Psoas muscle (tissue), 7 donors: ENCODE measurements at regions not wholly inside any gene's neighbourhood (a gene's known extent, or its start where the extent isn't known, plus 50 kb on each side); places are given as distances from the start of the nearest gene placed in this dataset.

Source experiments
- ATAC-seq, 4 donors: fragments of 200-7000 bp; cut with Tn5 transposase; one replicate each; pipeline ENCODE4 v1.9.1; 2020; ENCODE audit warnings: moderate library complexity in 3 of 4, mild to moderate bottlenecking in 2 of 4
- DNase-seq, 2 donors: peaks; one replicate each; pipeline ENCODE4 v3.0.0-alpha.2; 2020
- H3K27ac ChIP-seq: fragments of 200-600 bp; one replicate; pipeline ENCODE4 v1.8.0; 2022
- H3K27me3 ChIP-seq, 3 donors: fragments of 200-600 bp in 1 of 3; one replicate each; pipeline versions ENCODE4 v1.6.1 to v1.8.0; 2013 to 2022; ENCODE audit warnings: low read length in 2 of 3, mild to moderate bottlenecking in 2 of 3, moderate library complexity in 1 of 3; ENCODE audit not compliant: insufficient read depth in 3 of 3
- H3K36me3 ChIP-seq, 2 donors: fragments of 200-600 bp in 1 of 2; one replicate each; pipeline versions ENCODE4 v1.6.1 to v1.8.0; 2013 to 2022; ENCODE audit warnings: low read depth in 1 of 2, mild to moderate bottlenecking in 1 of 2, moderate library complexity in 1 of 2; ENCODE audit not compliant: insufficient read depth in 1 of 2
- H3K4me1 ChIP-seq: fragments of 200-600 bp; one replicate; pipeline ENCODE4 v1.8.0; 2022
- H3K4me3 ChIP-seq: fragments of 200-600 bp; one replicate; pipeline ENCODE4 v1.8.0; 2022; ENCODE audit warnings: mild to moderate bottlenecking
- H3K9me3 ChIP-seq: fragments of 200-600 bp; one replicate; pipeline ENCODE4 v1.8.0; 2022
- WGBS, 3 donors: extraction: QIAGEN DNeasy Blood & Tissue Kit; methylation state at CpG; one replicate each; pipeline versions ENCODE4 v1.1.6 to v1.1.7; 2013; 5-methylcytosine and 5-hydroxymethylcytosine counted together
- intact Hi-C, 2 donors: fragments of 100-400 bp; cut with DNase I; formaldehyde crosslinking; loops; one replicate each; pipeline versions ENCODE4 v1.11.0 to v1.14.2; 2022
- TF ChIP-seq, protein P1 (sequence below): fragments of 200-600 bp; IDR thresholded peaks from one replicate; pipeline ENCODE4 v1.8.0; 2022; ENCODE audit warnings: antibody characterized with exemption
- donor health status: healthy with polysubstance abuse.
- donor health status: DM: no; HTN: no; CAD: no; lungs with moderate emphysema.
- donor health status: Bipolar disorder and iron deficiency.
- donor health status: healthy.
- donor health status: DM: yes; HTN: yes; CAD: no.
- donor health status: DM: no; HTN: no; CAD: no.
- donor health status: DM: yes; HTN: yes; CAD: no.

DNA sequence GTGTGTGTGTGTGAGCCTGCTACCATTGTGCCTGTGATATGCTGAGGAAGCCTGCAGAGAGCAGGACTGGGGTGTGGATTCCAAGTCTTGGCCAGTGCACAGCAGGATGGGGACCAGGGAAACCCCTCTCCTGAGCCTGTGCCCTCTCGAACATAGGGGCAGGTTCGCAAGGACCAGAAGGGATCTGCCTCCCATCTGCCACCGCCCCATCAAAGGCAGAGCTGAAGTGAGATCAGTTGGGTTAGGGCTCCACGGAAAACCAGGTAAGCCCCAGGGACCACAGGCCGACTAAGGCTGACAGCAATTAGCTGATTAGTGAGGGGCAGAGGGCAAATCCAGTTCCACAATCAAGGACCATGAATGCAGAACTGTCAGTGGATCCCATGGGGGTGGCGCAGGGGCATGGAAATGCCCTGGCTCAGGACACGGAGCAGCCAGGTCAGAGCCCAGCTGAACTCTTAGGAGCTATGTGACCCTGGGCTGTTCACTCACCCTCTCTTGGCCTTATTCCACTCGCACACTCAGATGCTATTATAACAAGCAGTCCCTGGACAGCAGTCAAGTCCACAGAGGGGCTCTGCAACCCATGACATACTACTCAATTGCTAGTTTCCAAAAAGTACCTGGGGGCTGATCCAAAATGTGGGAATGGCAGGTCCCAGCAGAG is 84.2 kb upstream of the ID2 start:
- no peak overlapping the region for H3K4me3 ChIP-seq
- ATAC-seq (no peak), DNase-seq (no peak)
- H3K9me3 ChIP-seq: no peaks in the 10 kb centered on the region
- H3K4me1 ChIP-seq: no peaks in the 10 kb centered on the region
- H3K36me3 ChIP-seq: no peaks in the 10 kb centered on the region
- intact Hi-C loops: no loop called here
- WGBS, 3 donors: 89 to 96% (median 90%) methylated on average over 8 of the region's 8 CpGs
- H3K27ac ChIP-seq: no peak overlapping the region
- no peaks in the 10 kb centered on the region for H3K27me3 ChIP-seq
- TF ChIP-seq, protein P1, sequence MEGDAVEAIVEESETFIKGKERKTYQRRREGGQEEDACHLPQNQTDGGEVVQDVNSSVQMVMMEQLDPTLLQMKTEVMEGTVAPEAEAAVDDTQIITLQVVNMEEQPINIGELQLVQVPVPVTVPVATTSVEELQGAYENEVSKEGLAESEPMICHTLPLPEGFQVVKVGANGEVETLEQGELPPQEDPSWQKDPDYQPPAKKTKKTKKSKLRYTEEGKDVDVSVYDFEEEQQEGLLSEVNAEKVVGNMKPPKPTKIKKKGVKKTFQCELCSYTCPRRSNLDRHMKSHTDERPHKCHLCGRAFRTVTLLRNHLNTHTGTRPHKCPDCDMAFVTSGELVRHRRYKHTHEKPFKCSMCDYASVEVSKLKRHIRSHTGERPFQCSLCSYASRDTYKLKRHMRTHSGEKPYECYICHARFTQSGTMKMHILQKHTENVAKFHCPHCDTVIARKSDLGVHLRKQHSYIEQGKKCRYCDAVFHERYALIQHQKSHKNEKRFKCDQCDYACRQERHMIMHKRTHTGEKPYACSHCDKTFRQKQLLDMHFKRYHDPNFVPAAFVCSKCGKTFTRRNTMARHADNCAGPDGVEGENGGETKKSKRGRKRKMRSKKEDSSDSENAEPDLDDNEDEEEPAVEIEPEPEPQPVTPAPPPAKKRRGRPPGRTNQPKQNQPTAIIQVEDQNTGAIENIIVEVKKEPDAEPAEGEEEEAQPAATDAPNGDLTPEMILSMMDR: no peak

DNA sequence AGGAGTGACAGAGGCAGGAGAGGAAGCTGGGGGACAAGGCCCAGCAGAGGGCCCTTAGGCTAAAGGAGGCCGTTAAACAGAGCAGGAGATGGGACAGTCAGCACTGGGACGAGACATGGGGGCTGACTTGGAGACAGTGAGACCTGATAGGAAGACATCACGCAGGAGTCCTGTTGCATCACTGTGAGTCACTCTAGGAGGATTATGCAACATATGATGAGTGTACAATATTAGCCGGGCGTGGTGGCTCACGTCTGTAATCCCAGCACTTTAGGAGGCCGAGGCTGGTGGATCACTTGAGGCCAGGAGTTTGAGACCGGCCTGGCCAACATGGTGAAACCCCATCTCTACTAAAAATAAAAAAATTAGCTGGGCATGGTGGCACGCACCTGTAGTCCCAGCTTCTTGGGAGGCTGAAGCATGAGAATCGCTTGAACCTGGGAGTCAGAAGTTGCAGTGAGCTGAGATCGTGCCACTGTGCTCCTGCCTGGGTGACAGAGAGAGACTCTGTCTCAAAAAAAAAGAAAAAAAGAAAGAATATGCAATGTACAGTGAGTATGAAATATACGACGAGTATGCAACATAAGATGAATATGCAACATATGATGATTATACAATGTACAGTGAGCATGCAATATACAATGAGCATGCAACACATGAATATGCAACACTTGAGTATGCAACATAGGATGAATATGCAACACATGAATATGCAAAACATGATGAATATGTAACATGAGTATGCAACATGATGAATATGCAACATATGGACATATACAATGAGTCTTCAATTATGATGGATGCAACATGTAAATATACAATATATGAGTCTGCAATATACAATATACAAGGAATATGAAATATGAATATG is 83.3 kb upstream of the ID2 start:
- no peaks in the 10 kb centered on the region for H3K27me3 ChIP-seq
- TF ChIP-seq, protein P1: no peak
- no peak overlapping the region for H3K4me3 ChIP-seq
- no peaks in the 10 kb centered on the region for H3K36me3 ChIP-seq
- peak; percentile 47 to 70 (median 69) for ATAC-seq
- H3K9me3 ChIP-seq: no peaks in the 10 kb centered on the region
- H3K27ac ChIP-seq: no peak overlapping the region
- WGBS, 3 donors: 86 to 94% (median 87%) methylated on average over 13 of the region's 13 CpGs
- no peaks in the 10 kb centered on the region for H3K4me1 ChIP-seq
- intact Hi-C loops: no loop called here
- DNase-seq: peak in 1 of 2 donors; percentile 53

DNA sequence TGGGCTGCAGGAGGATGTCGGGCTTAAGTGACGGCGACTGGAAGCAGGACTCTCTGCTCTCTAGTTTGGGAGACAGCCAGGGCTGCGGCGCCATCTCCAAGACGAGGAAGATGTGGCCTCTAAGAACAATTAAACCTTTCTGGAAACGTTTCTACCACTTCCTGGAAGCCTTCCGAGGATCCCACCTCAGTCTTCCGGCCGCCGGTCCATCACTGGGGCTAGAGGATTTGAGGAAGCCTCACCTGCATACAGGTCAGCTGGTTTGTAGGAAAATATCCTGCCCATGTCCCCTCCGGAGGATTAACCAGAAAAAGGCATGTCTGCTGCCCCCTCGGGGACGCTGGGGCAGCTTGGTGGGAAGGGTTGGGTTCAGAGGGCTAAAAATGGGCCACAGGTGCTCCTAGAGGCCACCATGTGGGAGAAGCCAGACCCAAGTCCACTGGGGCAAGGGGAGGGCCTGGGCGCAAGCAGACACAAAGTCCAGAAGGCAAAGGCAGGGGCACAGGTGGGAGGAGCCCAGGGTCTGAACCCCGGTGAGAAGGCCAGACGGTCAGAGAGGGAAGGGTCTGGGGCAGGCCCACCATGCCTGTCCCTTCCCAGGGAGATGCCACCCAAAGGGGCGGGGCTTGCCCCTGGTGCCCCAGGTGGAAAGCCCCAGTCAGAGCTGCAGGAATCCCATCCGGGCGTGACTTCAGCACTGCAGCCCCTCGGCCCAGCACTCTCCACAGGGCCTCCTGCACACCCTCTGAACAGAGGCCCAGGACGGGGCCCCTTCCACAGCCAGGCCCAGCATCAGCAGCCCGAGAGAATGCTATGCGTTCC is 82.2 kb upstream of the ID2 start:
- Histone ChIP-seq H3K27me3 (no peaks in the 10 kb centered on the region), H3K9me3 (no peaks in the 10 kb centered on the region), H3K27ac (no peak overlapping the region), H3K4me1 (no peaks in the 10 kb centered on the region), H3K4me3 (no peak overlapping the region), H3K36me3 (no peaks in the 10 kb centered on the region)
- 77 to 81% (median 80%) methylated on average over 22 to 24 of the region's 24 CpGs for WGBS, 3 donors
- TF ChIP-seq, protein P1: no peak
- intact Hi-C loops: no loop called here
- no peak for DNase-seq
- ATAC-seq: no peak

DNA sequence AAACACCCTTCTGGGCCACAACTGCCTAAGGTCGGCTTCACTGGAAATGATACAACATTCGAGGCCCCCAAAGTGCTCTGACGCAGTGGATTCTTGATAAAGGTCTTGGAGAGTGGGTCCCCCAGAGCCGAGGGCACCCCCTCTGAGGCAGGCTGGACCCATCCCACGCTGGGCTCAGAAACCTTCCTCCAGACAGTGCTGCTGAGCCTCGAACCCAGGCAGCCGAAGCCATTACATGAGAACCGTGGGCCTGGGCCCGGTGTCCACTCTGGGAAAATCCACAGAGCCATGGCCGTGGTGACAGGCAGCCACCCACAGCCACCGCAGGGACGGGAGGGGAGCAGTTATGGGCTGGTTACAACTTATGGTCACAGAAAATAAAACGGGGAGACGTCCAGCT is 81.4 kb upstream of the ID2 start:
- no peaks in the 10 kb centered on the region for H3K9me3 ChIP-seq
- no peaks in the 10 kb centered on the region for H3K36me3 ChIP-seq
- no peak overlapping the region for H3K27ac ChIP-seq
- ATAC-seq (no peak), DNase-seq (no peak)
- no peaks in the 10 kb centered on the region for H3K4me1 ChIP-seq
- H3K4me3 ChIP-seq: no peak overlapping the region
- TF ChIP-seq, protein P1: no peak
- no peaks in the 10 kb centered on the region for H3K27me3 ChIP-seq
- intact Hi-C loops: no loop called here
- 92 to 95% (median 93%) methylated on average over 14 of the region's 14 CpGs for WGBS, 3 donors
